H9 (cell line): ENCODE measurements at regions not wholly inside any gene's neighbourhood (a gene's known extent, or its start where the extent isn't known, plus 50 kb on each side); places are given as distances from the start of the nearest gene placed in this dataset.

Experiments used
- DNase-seq: peaks from one replicate; pipeline ENCODE4 v3.0.0-alpha.2; 2017
- H2AFZ ChIP-seq: one replicate; pipeline ENCODE4 v1.6.1; 2013; ENCODE audit warnings: mild to moderate bottlenecking, low read length, control low read depth, moderate library complexity
- H2AK5ac ChIP-seq: 2 replicates; pipeline ENCODE4 v1.6.1; 2013; ENCODE audit warnings: low read length, control low read depth, mixed read lengths; ENCODE audit not compliant: insufficient read length
- H2BK120ac ChIP-seq: one replicate; pipeline ENCODE4 v1.6.1; 2013; ENCODE audit warnings: low read depth, mild to moderate bottlenecking, low read length, control low read depth, inconsistent platforms; ENCODE audit not compliant: poor library complexity, severe bottlenecking
- H2BK12ac ChIP-seq: 2 replicates; pipeline ENCODE4 v1.6.1; 2013; ENCODE audit warnings: low read length, control low read depth, mixed read lengths, low read depth; ENCODE audit not compliant: insufficient read length
- H2BK15ac ChIP-seq: 2 replicates; pipeline ENCODE4 v1.6.1; 2013; ENCODE audit warnings: low read depth, low read length, control low read depth
- H2BK20ac ChIP-seq: one replicate; pipeline ENCODE4 v1.6.1; 2013; ENCODE audit warnings: low read depth, mild to moderate bottlenecking, low read length, control low read depth, inconsistent platforms; ENCODE audit not compliant: poor library complexity, severe bottlenecking
- H2BK5ac ChIP-seq: 2 replicates; pipeline ENCODE4 v1.6.1; 2013; ENCODE audit warnings: low read length, control low read depth, mixed read lengths; ENCODE audit not compliant: insufficient read length
- H3K14ac ChIP-seq: 2 replicates; pipeline ENCODE4 v1.6.1; 2013; ENCODE audit warnings: low read length, control low read depth; ENCODE audit not compliant: insufficient read depth
- H3K18ac ChIP-seq: 2 replicates; pipeline ENCODE4 v1.6.1; 2013; ENCODE audit warnings: low read depth, mild to moderate bottlenecking, mixed read lengths, low read length, control low read depth; ENCODE audit not compliant: insufficient read length
- H3K23ac ChIP-seq: 2 replicates; pipeline ENCODE4 v1.6.1; 2013; ENCODE audit warnings: low read length, control low read depth, mixed read lengths, low read depth; ENCODE audit not compliant: insufficient read length
- H3K23me2 ChIP-seq: 2 replicates; pipeline ENCODE4 v1.6.1; 2013; ENCODE audit warnings: low read depth, mild to moderate bottlenecking, mixed read lengths, low read length, control low read depth; ENCODE audit not compliant: insufficient read length, poor library complexity, severe bottlenecking
- H3K27ac ChIP-seq: 2 replicates; pipeline ENCODE4 v1.5.1; 2013; ENCODE audit warnings: low read length, control low read depth, mixed read lengths, low read depth; ENCODE audit not compliant: insufficient read length
- H3K27me3 ChIP-seq: 2 replicates; pipeline ENCODE4 v1.6.1; 2013; ENCODE audit warnings: low read length, control low read depth, inconsistent platforms; ENCODE audit not compliant: insufficient read depth
- H3K4ac ChIP-seq: 2 replicates; pipeline ENCODE4 v1.6.1; 2013; ENCODE audit warnings: low read depth, mild to moderate bottlenecking, control low read depth, inconsistent platforms, low read length, moderate library complexity
- H3K4me1 ChIP-seq: 2 replicates; pipeline ENCODE4 v1.6.1; 2013; ENCODE audit warnings: low read length, control low read depth, inconsistent platforms; ENCODE audit not compliant: insufficient read depth
- H3K4me2 ChIP-seq: 2 replicates; pipeline ENCODE4 v1.6.1; 2013; ENCODE audit warnings: low read length, control low read depth, mixed read lengths; ENCODE audit not compliant: insufficient read length, insufficient read depth
- H3K56ac ChIP-seq: 2 replicates; pipeline ENCODE4 v1.6.1; 2013; ENCODE audit warnings: low read depth, mild to moderate bottlenecking, mixed read lengths, low read length, control low read depth; ENCODE audit not compliant: insufficient read length
- H3K79me1 ChIP-seq: 2 replicates; pipeline ENCODE4 v1.6.1; 2013; ENCODE audit warnings: low read depth, mild to moderate bottlenecking, moderate library complexity, low read length, control low read depth, inconsistent platforms; ENCODE audit not compliant: insufficient read depth, poor library complexity, severe bottlenecking
- H3K79me2 ChIP-seq: 2 replicates; pipeline ENCODE4 v1.6.1; 2013; ENCODE audit warnings: low read length, control low read depth, inconsistent platforms; ENCODE audit not compliant: insufficient read depth
- H3K9ac ChIP-seq: 2 replicates; pipeline ENCODE4 v1.6.1; 2013; ENCODE audit warnings: low read length, control low read depth, mixed read lengths; ENCODE audit not compliant: insufficient read length; ENCODE audit errors: extremely low read depth
- H3K9me3 ChIP-seq: one replicate; pipeline ENCODE4 v1.6.1; 2013; ENCODE audit warnings: low read depth, low read length, inconsistent platforms; ENCODE audit not compliant: control insufficient read depth
- H3T11ph ChIP-seq: one replicate; pipeline ENCODE4 v1.6.1; 2013; ENCODE audit warnings: mild to moderate bottlenecking, low read length, control low read depth, inconsistent platforms
- H4K20me1 ChIP-seq: one replicate; pipeline ENCODE4 v1.6.1; 2013; ENCODE audit not compliant: control insufficient read depth, insufficient read length, insufficient read depth
- H4K5ac ChIP-seq: 2 replicates; pipeline ENCODE4 v1.6.1; 2013; ENCODE audit warnings: low read depth, mild to moderate bottlenecking, mixed read lengths, low read length, control low read depth; ENCODE audit not compliant: insufficient read length
- H4K8ac ChIP-seq: replicated peaks from 2 replicates; pipeline ENCODE4 v1.6.1; 2013; ENCODE audit warnings: low read length, control low read depth, mixed read lengths, low read depth; ENCODE audit not compliant: insufficient read length
- H4K91ac ChIP-seq: 2 replicates; pipeline ENCODE4 v1.6.1; 2013; ENCODE audit warnings: low read depth, mild to moderate bottlenecking, moderate library complexity, mixed read lengths, low read length, control low read depth; ENCODE audit not compliant: insufficient read length
- H3K27ac Mint-ChIP-seq, 3 experiments: 2 replicates in 2 of 3; 3 replicates in 1 of 3; pipeline ENCODE4 v1.8.0; 2020 to 2021; ENCODE audit warnings: mixed read lengths in 3 of 3, mild to moderate bottlenecking in 1 of 3, moderate library complexity in 1 of 3
- H3K27me3 Mint-ChIP-seq: 2 replicates; pipeline ENCODE4 v1.8.0; 2021; ENCODE audit warnings: low read depth, mild to moderate bottlenecking, moderate library complexity, mixed read lengths
- H3K36me3 Mint-ChIP-seq, 3 experiments: 2 replicates in 2 of 3; 3 replicates in 1 of 3; pipeline ENCODE4 v1.8.0; 2020 to 2021; ENCODE audit warnings: low read depth in 3 of 3, mixed read lengths in 3 of 3; ENCODE audit not compliant: insufficient read depth in 1 of 3
- H3K4me1 Mint-ChIP-seq, 2 experiments: 2 replicates each; pipeline ENCODE4 v1.8.0; 2020; ENCODE audit warnings: mixed read lengths in 2 of 2
- H3K4me3 Mint-ChIP-seq, 2 experiments: 2 replicates in 1 of 2; 3 replicates in 1 of 2; pipeline ENCODE4 v1.8.0; 2020 to 2021; ENCODE audit warnings: mild to moderate bottlenecking in 2 of 2, mixed read lengths in 2 of 2, moderate library complexity in 1 of 2
- H3K9me3 Mint-ChIP-seq, 2 experiments: 2 replicates in 1 of 2; 3 replicates in 1 of 2; pipeline ENCODE4 v1.8.0; 2020; ENCODE audit warnings: mild to moderate bottlenecking in 2 of 2, mixed read lengths in 2 of 2, moderate library complexity in 1 of 2
- CTCF ChIP-seq: fragments of 200-600 bp; sonication (generic); conservative IDR thresholded peaks from 3 replicates; pipeline ENCODE4 v1.8.0; 2021; ENCODE audit warnings: antibody characterized with exemption, mild to moderate bottlenecking
- WGBS: extraction: QIAGEN DNeasy Blood & Tissue Kit; methylation state at CpG from one replicate; pipeline ENCODE4 v1.1.7; 2013; ENCODE audit warnings: missing lambda C conversion rate, low lambda C conversion rate, mixed read lengths; ENCODE audit not compliant: insufficient read length; ENCODE audit errors: extremely low coverage; 5-methylcytosine and 5-hydroxymethylcytosine counted together

- Histone ChIP-seq H3K9me3 (no peaks in the 10 kb centered on the region), H2BK15ac (no peak overlapping the region), H3K4me1 (no peaks in the 10 kb centered on the region), H3K56ac (no peak overlapping the region), H3K27me3 (no peaks in the 10 kb centered on the region), H2AFZ (no peak overlapping the region), H3K4ac (no peak overlapping the region), H3K23ac (no peak overlapping the region), H2BK5ac (no peak overlapping the region), H2AK5ac (no peak overlapping the region), H3K23me2 (no peaks in the 10 kb centered on the region), H4K8ac (no peak overlapping the region), H4K20me1 (no peaks in the 10 kb centered on the region), H3K79me2 (no peaks in the 10 kb centered on the region), H3K27ac (no peak overlapping the region), H3T11ph (no peak overlapping the region), H3K14ac (no peak overlapping the region), H3K18ac (no peak overlapping the region), H4K5ac (no peak overlapping the region), H2BK120ac (no peak overlapping the region), H2BK20ac (no peak overlapping the region), H2BK12ac (no peak overlapping the region), H3K4me2 (no peak overlapping the region), H4K91ac (no peak overlapping the region), H3K79me1 (no peaks in the 10 kb centered on the region), H3K9ac (no peak overlapping the region)
- Mint-ChIP-seq H3K36me3 (no peaks in the 10 kb centered on the region), H3K27ac (no peak overlapping the region), H3K4me3 (no peak overlapping the region), H3K27me3 (no peaks in the 10 kb centered on the region), H3K4me1 (peaks cover 0 to 9% of the 10 kb centered on the region in 2 experiments; a peak in 2 of 4 replicates), H3K9me3 (no peaks in the 10 kb centered on the region)
- no CpG with 5 or more reads among the region's 2 CpGs for WGBS
- no peak for TF ChIP-seq CTCF
- DNase-seq, result no peak
These were observed 690.0 kb upstream of the PIK3C3 start for GRCh38 chr18:41265047-41265446.
